ENCODE measurements at regions not wholly inside any gene's neighbourhood (a gene's known extent, or its start where the extent isn't known, plus 50 kb on each side); places are given as distances from the start of the nearest gene placed in this dataset.

DNA sequence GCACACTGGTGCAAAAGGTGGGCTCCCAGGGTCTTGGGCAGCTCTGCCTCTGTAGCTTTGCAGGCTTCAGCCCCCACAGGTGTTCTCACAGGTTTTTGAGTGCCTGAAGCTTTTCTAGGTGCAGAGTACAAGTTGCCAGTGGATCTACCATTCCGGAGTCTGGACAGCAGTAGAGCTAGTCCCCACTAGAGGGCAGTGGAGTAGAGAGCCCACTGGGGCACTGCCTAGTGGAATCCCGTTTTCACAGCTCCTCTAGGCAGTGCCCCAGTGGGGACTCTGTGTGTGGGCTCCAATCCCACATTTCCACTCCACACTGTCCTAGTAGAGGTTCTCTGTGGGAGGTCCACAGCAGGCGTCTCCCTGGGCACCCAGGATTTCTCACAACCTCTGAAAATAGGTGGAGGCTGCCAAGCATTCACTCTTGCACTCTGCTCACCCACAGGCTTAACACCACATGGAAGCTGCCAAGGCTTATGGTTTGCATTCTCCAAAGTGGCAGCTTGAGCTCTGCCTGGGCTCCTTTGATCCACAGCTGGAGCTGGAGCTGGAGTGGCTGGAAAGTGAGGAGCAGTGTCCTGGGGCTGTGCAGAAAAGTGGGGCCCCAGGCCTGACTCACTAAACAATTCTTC is 86.3 kb upstream of the PROKR2 start:
- 43% methylated on average over 3 of the region's 3 CpGs; no CpG with 5 or more reads in 1 of the 2 experiments for WGBS, 2 experiments (ENCODE audit: extremely low coverage in 1 of 2, insufficient coverage in 1 of 2, insufficient read length in 1 of 2, insufficient replicate concordance in 2 of 2, low coverage in 1 of 2, low lambda C conversion rate in 2 of 2, missing lambda C conversion rate in 1 of 2)
- Histone ChIP-seq H2BK15ac (ENCODE audit: low read length) (no peak overlapping the region), H2AFZ (ENCODE audit: low read length) (no peak overlapping the region), H2BK120ac (replicated peaks; ENCODE audit: low read depth, low read length) (no peak overlapping the region), H3K56ac (replicated peaks; ENCODE audit: insufficient read length, low read depth, low read length) (no peak overlapping the region), H2BK5ac (ENCODE audit: low read depth, low read length) (no peak overlapping the region), H3K23ac (ENCODE audit: insufficient read length) (no peak overlapping the region), H3K9me3 (ENCODE audit: insufficient read depth in 2 of 2, low read depth in 1 of 2, low read length in 1 of 2) (peaks cover 0 to 3% of the 10 kb centered on the region in 2 experiments; a peak in 2 of 4 replicates), H3K18ac (ENCODE audit: extremely low read depth, low read length) (no peak overlapping the region), H2AK5ac (ENCODE audit: low read depth, low read length) (no peak overlapping the region), H3K23me2 (ENCODE audit: low read depth, low read length) (no peaks in the 10 kb centered on the region; the same call in 1 of the 2 replicates), H4K91ac (replicated peaks; ENCODE audit: insufficient read length, low read length) (no peak overlapping the region), H2BK12ac (ENCODE audit: low read depth, low read length) (no peak overlapping the region), H3K4me1 (replicated peaks in 1 of 4; ENCODE audit: control insufficient read depth in 3 of 4, insufficient read depth in 4 of 4, low read length in 3 of 4) (no peaks in the 10 kb centered on the region), H3K27ac (ENCODE audit: low read depth, low read length) (no peak overlapping the region), H2BK20ac (ENCODE audit: low read length) (no peak overlapping the region), H3K4me2 (ENCODE audit: insufficient read depth in 1 of 2, low read depth in 2 of 2, low read length in 2 of 2) (no peak overlapping the region), H3K4ac (replicated peaks; ENCODE audit: insufficient read length, low read depth, low read length) (no peak overlapping the region), H4K5ac (ENCODE audit: insufficient read length, low read depth, low read length) (no peak overlapping the region), H3K9ac (replicated peaks in 1 of 4; ENCODE audit: extremely low read depth in 1 of 4, low read depth in 3 of 4, low read length in 3 of 4) (no peak overlapping the region), H3K36me3 (ENCODE audit: control insufficient read depth in 2 of 4, insufficient read depth in 4 of 4, low read length in 3 of 4) (no peaks in the 10 kb centered on the region), H4K20me1 (replicated peaks in 1 of 2; ENCODE audit: control insufficient read depth in 1 of 2, insufficient read depth in 2 of 2, low read length in 2 of 2) (no peaks in the 10 kb centered on the region), H3K27me3 (replicated peaks in 1 of 4; ENCODE audit: control insufficient read depth in 3 of 4, extremely low read depth in 1 of 4, insufficient read depth in 3 of 4, low read length in 3 of 4) (no peaks in the 10 kb centered on the region), H3K4me3 (ENCODE audit: extremely low read depth in 1 of 4, insufficient read depth in 2 of 4, low read depth in 3 of 4, low read length in 4 of 4) (no peak overlapping the region), H3K79me2 (ENCODE audit: control insufficient read depth in 1 of 2, insufficient read depth in 2 of 2, low read length in 2 of 2) (no peaks in the 10 kb centered on the region), H3K79me1 (ENCODE audit: low read depth, low read length) (no peaks in the 10 kb centered on the region), H3K14ac (ENCODE audit: insufficient read length) (no peak overlapping the region), H4K8ac (ENCODE audit: extremely low read depth, insufficient read depth, low read length) (no peak overlapping the region)
- POLR2A ChIA-PET (ENCODE audit: partially characterized antibody), result no interaction called here
- CTCF ChIA-PET (ENCODE audit: partially characterized antibody), result interaction anchor here (0.5 to 4.7 kb wide), 36 partner anchors 8 to 325 kb away, joined by 3 to 53 read pairs (median 4); partner anchors contain the start of gene PROKR2
- FAIRE-seq (peak; percentile 57), DNase-seq (ENCODE audit: low read depth in 1 of 2, low spot score in 2 of 2) (peak in 1 of 2 experiments; percentile 74)
- TF ChIP-seq TBP (IDR thresholded peaks at IDR 0.05; ENCODE audit: low read depth, low read length), result no peak
- TF ChIP-seq, protein P1, sequence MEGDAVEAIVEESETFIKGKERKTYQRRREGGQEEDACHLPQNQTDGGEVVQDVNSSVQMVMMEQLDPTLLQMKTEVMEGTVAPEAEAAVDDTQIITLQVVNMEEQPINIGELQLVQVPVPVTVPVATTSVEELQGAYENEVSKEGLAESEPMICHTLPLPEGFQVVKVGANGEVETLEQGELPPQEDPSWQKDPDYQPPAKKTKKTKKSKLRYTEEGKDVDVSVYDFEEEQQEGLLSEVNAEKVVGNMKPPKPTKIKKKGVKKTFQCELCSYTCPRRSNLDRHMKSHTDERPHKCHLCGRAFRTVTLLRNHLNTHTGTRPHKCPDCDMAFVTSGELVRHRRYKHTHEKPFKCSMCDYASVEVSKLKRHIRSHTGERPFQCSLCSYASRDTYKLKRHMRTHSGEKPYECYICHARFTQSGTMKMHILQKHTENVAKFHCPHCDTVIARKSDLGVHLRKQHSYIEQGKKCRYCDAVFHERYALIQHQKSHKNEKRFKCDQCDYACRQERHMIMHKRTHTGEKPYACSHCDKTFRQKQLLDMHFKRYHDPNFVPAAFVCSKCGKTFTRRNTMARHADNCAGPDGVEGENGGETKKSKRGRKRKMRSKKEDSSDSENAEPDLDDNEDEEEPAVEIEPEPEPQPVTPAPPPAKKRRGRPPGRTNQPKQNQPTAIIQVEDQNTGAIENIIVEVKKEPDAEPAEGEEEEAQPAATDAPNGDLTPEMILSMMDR (IDR thresholded peaks at IDR 0.05; ENCODE audit: control extremely low read depth in 1 of 3, insufficient read depth in 1 of 3, low read depth in 1 of 3, low read length in 3 of 3), result peak; percentile 74 to 78 (median 75)
- TF ChIP-seq RAD21 (IDR thresholded peaks at IDR 0.05 in 1 of 2, conservative IDR thresholded peaks at IDR 0.05 in 1 of 2; ENCODE audit: low read depth in 2 of 2, low read length in 2 of 2), result peak; percentile 62 to 73
